ENCODE measurements at regions not wholly inside any gene's neighbourhood (a gene's known extent, or its start where the extent isn't known, plus 50 kb on each side); places are given as distances from the start of the nearest gene placed in this dataset.
"Not testable (repeated sequence)": the region's sequence is repeated elsewhere in the genome, so short reads cannot be mapped to it uniquely, and the experiment has no call there.

DNA sequence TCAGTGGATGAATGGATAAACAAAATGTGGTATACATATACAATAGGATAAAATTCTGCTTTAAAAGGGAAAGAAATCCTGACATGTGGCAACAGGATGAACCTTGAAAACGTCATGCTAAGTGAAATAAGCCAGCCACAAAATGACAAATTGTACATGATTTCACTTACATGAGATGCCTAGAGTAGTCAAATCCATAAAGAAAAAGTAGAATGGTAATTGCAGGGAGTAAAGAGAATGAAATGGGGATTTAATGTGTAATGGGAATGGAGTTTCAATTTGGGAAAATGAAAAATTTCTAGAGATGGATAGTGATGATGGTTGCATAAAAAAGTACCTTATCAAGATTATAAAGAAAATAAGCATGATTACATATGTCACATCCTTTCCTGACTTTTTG is 1489.2 kb upstream of the C9orf72 start:
- no peak for DNase-seq

DNA sequence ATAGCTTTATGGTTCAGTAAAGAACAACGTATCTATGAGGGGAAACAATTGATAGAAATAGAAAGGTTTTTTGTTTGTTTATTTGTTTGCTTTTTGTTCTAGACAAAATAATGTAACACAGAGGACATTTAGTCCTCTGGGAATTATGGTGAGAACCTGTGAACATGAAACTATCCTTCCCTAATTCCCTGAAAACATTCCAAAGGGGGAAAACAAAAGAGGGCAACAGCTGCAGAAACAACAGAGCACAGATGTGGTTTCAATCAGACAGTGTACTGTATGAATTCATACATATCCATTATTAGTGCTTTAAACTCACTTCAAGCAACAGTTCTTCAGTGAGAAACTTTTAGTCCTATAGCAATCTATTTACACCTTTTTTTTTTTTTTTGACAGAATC is 1489.8 kb upstream of the C9orf72 start:
- no peak for DNase-seq

DNA sequence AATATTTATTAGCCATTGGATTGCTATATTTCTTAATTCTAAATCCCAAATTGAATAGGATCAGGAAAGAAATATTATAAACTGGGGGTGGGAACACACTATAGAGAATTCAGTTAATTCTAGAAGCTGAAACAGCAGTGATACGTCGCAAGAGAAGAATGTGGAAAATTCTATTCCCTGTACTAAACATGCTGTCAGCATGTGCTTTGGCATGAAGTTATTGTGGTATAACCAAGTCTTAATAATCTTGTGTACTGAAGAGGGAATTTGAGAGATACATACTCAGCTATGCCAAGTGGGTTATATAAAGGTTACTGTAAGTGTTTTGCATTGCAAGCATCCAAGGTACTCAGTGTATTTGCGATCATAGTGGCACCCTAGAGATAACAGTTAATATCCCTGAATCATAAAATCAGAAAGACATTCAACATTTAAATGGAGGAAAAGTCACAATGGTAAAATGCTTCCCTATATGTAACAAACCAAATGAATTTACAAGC is 1492.9 kb upstream of the C9orf72 start:
- DNase-seq, result no peak

DNA sequence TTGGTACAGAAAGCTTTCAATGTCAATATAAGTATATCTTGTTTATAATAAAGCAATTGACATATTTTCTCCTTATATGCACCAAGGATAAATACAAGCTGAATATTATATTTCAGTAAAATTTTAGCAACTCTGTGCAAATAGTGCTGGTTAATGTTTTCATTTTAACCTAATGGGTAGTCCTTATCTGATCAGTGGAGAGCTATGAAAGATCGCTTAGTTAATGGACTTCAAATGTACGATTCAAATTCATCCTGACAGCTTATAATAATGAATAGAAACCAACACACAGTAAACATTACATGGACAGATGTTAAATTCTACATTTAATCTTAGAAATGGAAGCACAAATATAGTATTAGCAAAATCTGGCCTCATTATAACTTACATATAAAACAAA is 1495.2 kb upstream of the C9orf72 start:
- no peak for DNase-seq

DNA sequence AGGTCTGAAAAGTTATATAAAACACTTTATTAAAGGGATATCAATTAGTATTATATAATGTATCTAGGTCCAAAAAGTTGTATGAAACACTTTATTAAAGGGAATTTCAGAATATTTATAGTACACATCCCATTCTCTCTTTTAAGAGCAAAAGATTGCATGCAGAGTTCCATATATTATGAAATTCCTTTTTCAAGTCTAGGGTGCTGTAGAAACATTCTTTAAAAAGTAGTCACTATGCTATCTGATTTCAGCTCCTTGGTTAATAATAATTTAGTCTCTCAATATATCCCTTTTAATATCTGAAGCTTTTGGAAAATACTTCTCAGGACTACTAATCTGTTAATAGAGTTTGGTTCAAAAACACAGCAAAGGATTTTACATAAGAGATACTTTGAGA is 1496.1 kb upstream of the C9orf72 start:
- DNase-seq, result no peak

GRCh38 chr9:29078063-29078666 is 1504.9 kb upstream of the C9orf72 start:
- DNase-seq, result no peak

DNA sequence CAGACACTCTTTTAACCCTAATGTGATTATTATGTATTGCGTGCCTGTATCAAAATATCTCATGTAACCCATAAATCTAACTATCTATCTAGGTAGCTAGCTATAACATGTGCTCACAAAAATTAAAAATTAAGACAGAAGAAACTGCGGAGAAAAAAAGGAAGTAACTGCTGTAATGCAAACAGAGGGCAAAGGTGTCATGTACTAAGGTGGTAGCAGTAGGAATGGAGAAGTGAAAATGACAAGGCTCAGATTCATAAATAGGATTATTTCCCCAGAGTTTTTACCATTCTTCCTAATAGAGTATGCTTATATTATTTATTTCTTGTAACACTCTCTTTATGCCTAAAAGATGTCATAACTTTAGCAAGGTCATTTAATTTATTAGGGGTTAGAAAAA is 1527.5 kb upstream of the C9orf72 start:
- no peak for DNase-seq

- not testable (repeated sequence) for DNase-seq
Measured at GRCh38 chr9:29104166-29104565, 1530.9 kb upstream of the C9orf72 start.

DNA sequence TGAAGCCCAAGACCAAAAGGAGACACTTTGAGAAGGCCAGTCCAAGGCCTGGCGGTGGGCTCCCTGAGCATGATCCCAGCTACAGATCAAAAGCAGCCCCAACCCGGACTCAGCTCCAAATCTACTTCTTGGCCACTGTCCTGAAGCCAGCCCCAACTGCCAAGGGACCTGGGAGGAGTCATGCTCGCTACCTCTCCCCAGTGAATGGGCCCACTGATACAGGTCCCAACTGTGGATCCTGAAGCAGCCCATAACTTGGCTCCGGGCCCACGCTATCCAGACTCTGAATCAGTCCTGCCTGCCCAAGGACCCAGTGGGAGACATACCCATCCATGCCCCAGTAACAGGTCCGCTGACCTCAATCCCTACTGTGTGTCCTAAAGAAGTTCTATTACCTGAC is 1545.3 kb upstream of the C9orf72 start:
- no peak for DNase-seq

- DNase-seq, result no peak
Measured at GRCh38 chr9:29126783-29127182, 1553.5 kb upstream of the C9orf72 start.

DNA sequence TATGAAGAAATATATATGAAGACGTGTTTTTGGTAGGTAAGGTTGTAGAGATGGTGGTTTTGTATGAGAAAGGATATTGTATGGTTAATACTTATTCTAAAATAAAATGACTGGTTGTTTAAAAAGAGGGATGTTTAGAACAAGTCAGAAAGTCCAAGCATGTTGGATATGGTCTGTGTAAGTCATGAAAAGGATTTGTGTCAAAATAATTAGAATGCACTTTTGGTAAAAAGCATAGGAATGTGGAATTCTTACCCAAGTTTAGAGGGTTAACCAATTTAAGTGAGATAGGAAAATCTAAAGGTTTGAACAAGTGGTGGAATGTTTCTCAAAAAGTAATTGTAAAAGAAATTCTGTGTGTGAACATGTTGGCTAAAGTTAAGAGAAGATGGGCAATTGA is 1556.5 kb upstream of the C9orf72 start:
- no peak for DNase-seq

GRCh38 chr9:29144476-29144875 is 1571.2 kb upstream of the C9orf72 start:
- no peak for DNase-seq

- no peak for DNase-seq
Measured at GRCh38 chr9:29150606-29151005, 1577.3 kb upstream of the C9orf72 start.

DNA sequence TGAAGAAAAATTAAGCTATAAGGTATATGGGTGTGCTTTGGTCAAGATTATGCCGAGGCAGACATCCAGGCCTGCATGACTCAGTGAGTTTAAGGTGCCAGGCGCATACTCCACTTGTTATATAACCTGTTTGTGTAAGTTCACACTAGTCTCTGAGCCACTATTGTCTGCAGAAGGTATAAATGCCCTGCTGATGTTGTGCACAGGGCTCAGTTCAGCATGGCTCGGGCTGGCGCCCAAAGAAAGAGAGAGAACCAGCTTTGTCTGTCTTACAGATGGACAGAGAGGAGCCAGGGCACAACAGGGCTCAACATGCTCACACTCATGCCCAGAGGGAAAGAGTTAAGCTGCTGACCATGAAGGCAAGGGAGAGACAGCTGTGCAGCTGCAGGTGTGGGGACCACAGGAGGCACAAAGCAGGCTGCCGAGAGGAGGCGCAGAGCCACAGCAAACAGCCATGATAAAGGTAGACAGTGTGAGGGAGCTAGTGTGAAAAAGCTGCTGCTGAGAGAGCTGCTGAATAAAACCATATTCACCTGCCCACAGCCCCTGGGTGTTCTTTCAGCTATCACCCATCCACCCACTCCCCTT is 1587.6 kb upstream of the C9orf72 start:
- no peak for DNase-seq

DNA sequence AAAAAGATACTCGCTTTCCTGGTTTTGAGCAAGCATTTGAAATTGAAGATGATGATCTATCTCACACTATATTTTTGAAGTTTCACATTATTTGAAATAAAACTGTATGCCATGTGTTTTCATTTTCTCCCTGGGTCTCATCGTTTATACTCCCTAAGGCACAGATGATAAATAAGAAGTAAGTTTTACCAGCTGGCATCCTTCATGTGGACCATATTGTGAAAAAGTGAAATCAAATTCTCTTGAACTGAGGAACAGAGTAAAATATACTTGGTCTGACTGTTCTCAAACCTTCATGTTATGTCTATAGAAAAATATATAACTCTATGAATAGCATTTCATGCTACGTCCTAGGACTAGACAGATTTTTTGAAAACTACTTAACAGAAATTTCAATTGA is 1600.9 kb upstream of the C9orf72 start:
- DNase-seq, result no peak

- no peak for DNase-seq
Measured at GRCh38 chr9:29176231-29176630, 1603.0 kb upstream of the C9orf72 start.

- DNase-seq, result no peak
Measured at GRCh38 chr9:29176786-29177185, 1603.5 kb upstream of the C9orf72 start.

DNA sequence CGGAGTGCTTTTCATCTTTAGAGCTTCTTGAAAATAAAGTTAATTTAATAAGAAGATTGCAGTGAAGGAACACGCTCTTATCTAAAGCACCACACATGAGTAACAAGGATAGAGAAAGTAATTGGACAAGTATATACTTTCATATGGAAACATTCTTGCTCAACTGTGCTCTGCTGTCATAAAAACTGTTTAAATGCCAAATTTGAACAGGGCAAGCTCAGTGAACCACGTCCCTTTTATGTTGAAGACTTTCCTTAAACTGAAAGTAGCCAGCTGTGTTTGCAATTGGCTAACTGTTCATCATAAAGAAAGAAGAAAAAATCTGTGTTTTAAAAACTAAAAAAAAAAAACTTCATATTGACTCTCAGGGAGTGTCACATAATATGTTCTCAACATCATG is 1610.7 kb upstream of the C9orf72 start:
- no peak for DNase-seq

- not testable (repeated sequence) for DNase-seq
Measured at GRCh38 chr9:29188771-29189170, 1615.5 kb upstream of the C9orf72 start.

GRCh38 chr9:29189221-29189620 is 1615.9 kb upstream of the C9orf72 start:
- not testable (repeated sequence) for DNase-seq

- DNase-seq, result no peak
Measured at GRCh38 chr9:29198861-29199260, 1625.6 kb upstream of the C9orf72 start.

GRCh38 chr9:29199975-29200374 is 1626.7 kb upstream of the C9orf72 start:
- DNase-seq, result no peak

DNA sequence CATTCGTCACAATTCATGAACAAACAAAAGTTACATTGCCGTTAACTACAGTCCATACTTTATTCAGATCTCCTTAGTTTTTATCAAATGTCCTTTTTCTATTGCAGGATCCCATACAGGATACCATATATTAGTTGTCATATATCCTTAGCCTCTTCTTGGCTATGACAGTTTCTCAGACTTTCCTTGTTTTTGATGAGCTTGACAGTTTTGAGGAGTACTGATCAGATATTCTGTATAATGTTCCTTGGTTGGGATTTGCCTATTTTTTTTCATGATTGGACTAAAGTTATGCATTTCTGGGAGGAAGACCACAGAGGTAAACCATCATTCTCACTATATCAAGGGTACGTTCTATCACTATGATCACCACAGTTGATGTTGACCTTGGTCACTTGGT is 1627.4 kb upstream of the C9orf72 start:
- DNase-seq, result no peak

- no peak for DNase-seq
Measured at GRCh38 chr9:29203244-29203930, 1630.1 kb upstream of the C9orf72 start.

Measured in bone marrow (tissue), 2 donors.